HEK293 (cell line): ENCODE measurements at regions not wholly inside any gene's neighbourhood (a gene's known extent, or its start where the extent isn't known, plus 50 kb on each side); places are given as distances from the start of the nearest gene placed in this dataset.

Source experiments
- CTCF ChIA-PET: fragments of 350-600 bp; formaldehyde crosslinking; extraction: SDS; loops from one replicate; lab custom pipeline; 2021; ENCODE audit warnings: antibody characterized with exemption; lab: Yijun Ruan, JAX
- POLR2A ChIA-PET: fragments of 300-600 bp; formaldehyde crosslinking; extraction: SDS; loops from one replicate; lab custom pipeline; 2020; ENCODE audit warnings: antibody characterized with exemption, inconsistent platforms; lab: Yijun Ruan, JAX
- H3K27ac ChIP-seq: fragments of 200-500 bp; sonication (Bioruptor generic); 2 replicates; pipeline ENCODE4 v1.5.1; 2014; ENCODE audit warnings: low read depth, low read length, control low read depth, inconsistent platforms; ENCODE audit errors: extremely low read depth
- H3K36me3 ChIP-seq, 2 experiments: fragments of 200-500 bp in 1 of 2; sonication (Bioruptor generic) in 1 of 2; 1 replicate in 1 of 2; 2 replicates in 1 of 2; pipeline ENCODE4 v1.5.1; 2014 to 2017; ENCODE audit warnings: inconsistent platforms in 2 of 2, low read length in 2 of 2; ENCODE audit not compliant: control insufficient read depth in 2 of 2, insufficient read depth in 1 of 2
- H3K4me1 ChIP-seq: fragments of 200-500 bp; sonication (Bioruptor generic); 2 replicates; pipeline ENCODE4 v1.5.1; 2014; ENCODE audit warnings: mild to moderate bottlenecking, low read length, inconsistent platforms; ENCODE audit not compliant: control insufficient read depth, insufficient read depth
- H3K4me3 ChIP-seq: 2 replicates; pipeline ENCODE4 v1.5.1; 2011; ENCODE audit warnings: low read depth, mild to moderate bottlenecking, control low read depth, low read length, moderate library complexity
- H3K9me3 ChIP-seq: fragments of 200-500 bp; sonication (Bioruptor generic); 2 replicates; pipeline ENCODE4 v1.5.1; 2014; ENCODE audit warnings: low read depth, low read length, inconsistent platforms; ENCODE audit not compliant: control insufficient read depth, insufficient read depth
- GLIS2 ChIP-seq: fragments of 450-650 bp; formaldehyde crosslinking; IDR thresholded peaks from 2 replicates; pipeline ENCODE4 v1.5.1; 2016; ENCODE audit warnings: missing biosample characterization, missing genetic modification characterization
- MZF1 ChIP-seq: fragments of 450-650 bp; formaldehyde crosslinking; IDR thresholded peaks from 2 replicates; pipeline ENCODE4 v1.5.1; 2017; ENCODE audit warnings: missing biosample characterization, missing genetic modification characterization, borderline replicate concordance
- PRDM10 ChIP-seq: fragments of 450-650 bp; formaldehyde crosslinking; IDR thresholded peaks from 2 replicates; pipeline ENCODE4 v1.5.1; 2016; ENCODE audit warnings: missing biosample characterization, missing genetic modification characterization
- WT1 ChIP-seq: fragments of 450-650 bp; formaldehyde crosslinking; IDR thresholded peaks from 2 replicates; pipeline ENCODE4 v1.5.1; 2016; ENCODE audit warnings: missing biosample characterization, missing genetic modification characterization
- ZBTB17 ChIP-seq: fragments of 450-650 bp; formaldehyde crosslinking; IDR thresholded peaks from 2 replicates; pipeline ENCODE4 v1.5.1; 2016; ENCODE audit warnings: missing biosample characterization, missing genetic modification characterization
- ZFP69B ChIP-seq: fragments of 450-650 bp; formaldehyde crosslinking; IDR thresholded peaks from 2 replicates; pipeline ENCODE4 v1.5.1; 2016; ENCODE audit warnings: missing biosample characterization, missing genetic modification characterization
- ZNF18 ChIP-seq: fragments of 450-650 bp; formaldehyde crosslinking; IDR thresholded peaks from 2 replicates; pipeline ENCODE4 v1.5.1; 2016; ENCODE audit warnings: missing biosample characterization, missing genetic modification characterization
- ZNF223 ChIP-seq: fragments of 450-650 bp; formaldehyde crosslinking; IDR thresholded peaks from 2 replicates; pipeline ENCODE4 v1.5.1; 2016; ENCODE audit warnings: missing biosample characterization, missing genetic modification characterization
- ZNF580 ChIP-seq: fragments of 450-650 bp; formaldehyde crosslinking; IDR thresholded peaks from 2 replicates; pipeline ENCODE4 v1.5.1; 2016; ENCODE audit warnings: missing biosample characterization, missing genetic modification characterization
- ZNF777 ChIP-seq: fragments of 450-650 bp; formaldehyde crosslinking; IDR thresholded peaks from 2 replicates; pipeline ENCODE4 v1.5.1; 2017; ENCODE audit warnings: missing biosample characterization, missing genetic modification characterization, borderline replicate concordance
- TF ChIP-seq, protein P1 (sequence below): fragments of 450-650 bp; formaldehyde crosslinking; IDR thresholded peaks from 2 replicates; pipeline ENCODE4 v1.5.1; 2016; ENCODE audit warnings: missing biosample characterization, missing genetic modification characterization
- TF ChIP-seq, protein P2 (sequence below): fragments of 450-650 bp; formaldehyde crosslinking; IDR thresholded peaks from 2 replicates; pipeline ENCODE4 v1.5.1; 2016; ENCODE audit warnings: missing biosample characterization, missing genetic modification characterization, borderline replicate concordance

DNA sequence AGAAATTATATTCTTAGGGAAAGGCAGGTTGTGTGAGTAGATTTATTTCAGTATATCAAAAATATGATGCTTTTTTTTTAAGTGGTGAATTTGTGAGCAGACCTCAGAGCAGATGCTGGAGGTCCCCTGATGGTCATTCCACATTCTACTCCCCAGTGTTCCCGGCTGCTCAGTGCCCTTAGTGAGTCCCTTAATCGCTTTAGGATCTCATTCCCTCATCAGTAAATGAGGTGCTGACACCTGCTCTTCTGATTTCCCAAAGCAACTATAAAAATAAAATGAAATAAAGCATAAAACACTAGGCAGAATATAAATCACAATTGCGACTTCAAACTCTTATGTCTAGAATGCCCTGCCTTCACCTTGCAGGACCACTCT is 216.2 kb upstream of the TNP1 start (continued):
- TF ChIP-seq, protein P1, sequence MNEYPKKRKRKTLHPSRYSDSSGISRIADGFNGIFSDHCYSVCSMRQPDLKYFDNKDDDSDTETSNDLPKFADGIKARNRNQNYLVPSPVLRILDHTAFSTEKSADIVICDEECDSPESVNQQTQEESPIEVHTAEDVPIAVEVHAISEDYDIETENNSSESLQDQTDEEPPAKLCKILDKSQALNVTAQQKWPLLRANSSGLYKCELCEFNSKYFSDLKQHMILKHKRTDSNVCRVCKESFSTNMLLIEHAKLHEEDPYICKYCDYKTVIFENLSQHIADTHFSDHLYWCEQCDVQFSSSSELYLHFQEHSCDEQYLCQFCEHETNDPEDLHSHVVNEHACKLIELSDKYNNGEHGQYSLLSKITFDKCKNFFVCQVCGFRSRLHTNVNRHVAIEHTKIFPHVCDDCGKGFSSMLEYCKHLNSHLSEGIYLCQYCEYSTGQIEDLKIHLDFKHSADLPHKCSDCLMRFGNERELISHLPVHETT (tag by site-specific recombination), result no peak
- no peak for TF ChIP-seq ZNF18
- TF ChIP-seq ZNF777 (tag by site-specific recombination), result no peak
- no peak for TF ChIP-seq MZF1 (tag by site-specific recombination)
- TF ChIP-seq, protein P2, sequence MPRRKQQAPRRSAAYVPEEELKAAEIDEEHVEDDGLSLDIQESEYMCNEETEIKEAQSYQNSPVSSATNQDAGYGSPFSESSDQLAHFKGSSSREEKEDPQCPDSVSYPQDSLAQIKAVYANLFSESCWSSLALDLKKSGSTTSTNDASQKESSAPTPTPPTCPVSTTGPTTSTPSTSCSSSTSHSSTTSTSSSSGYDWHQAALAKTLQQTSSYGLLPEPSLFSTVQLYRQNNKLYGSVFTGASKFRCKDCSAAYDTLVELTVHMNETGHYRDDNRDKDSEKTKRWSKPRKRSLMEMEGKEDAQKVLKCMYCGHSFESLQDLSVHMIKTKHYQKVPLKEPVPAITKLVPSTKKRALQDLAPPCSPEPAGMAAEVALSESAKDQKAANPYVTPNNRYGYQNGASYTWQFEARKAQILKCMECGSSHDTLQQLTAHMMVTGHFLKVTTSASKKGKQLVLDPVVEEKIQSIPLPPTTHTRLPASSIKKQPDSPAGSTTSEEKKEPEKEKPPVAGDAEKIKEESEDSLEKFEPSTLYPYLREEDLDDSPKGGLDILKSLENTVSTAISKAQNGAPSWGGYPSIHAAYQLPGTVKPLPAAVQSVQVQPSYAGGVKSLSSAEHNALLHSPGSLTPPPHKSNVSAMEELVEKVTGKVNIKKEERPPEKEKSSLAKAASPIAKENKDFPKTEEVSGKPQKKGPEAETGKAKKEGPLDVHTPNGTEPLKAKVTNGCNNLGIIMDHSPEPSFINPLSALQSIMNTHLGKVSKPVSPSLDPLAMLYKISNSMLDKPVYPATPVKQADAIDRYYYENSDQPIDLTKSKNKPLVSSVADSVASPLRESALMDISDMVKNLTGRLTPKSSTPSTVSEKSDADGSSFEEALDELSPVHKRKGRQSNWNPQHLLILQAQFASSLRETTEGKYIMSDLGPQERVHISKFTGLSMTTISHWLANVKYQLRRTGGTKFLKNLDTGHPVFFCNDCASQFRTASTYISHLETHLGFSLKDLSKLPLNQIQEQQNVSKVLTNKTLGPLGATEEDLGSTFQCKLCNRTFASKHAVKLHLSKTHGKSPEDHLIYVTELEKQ (tag by site-specific recombination), result no peak
- TF ChIP-seq ZNF223, result no peak
- TF ChIP-seq GLIS2 (tag by site-specific recombination), result no peak
- TF ChIP-seq, all 188 proteins: peak for 0

GRCh38 chr2:217075268-217076057 is 215.6 kb upstream of the TNP1 start:
- Histone ChIP-seq H3K9me3 (no peaks in the 10 kb centered on the region), H3K27ac (no peak overlapping the region), H3K4me3 (no peak overlapping the region), H3K36me3 (no peaks in the 10 kb centered on the region), H3K4me1 (no peaks in the 10 kb centered on the region)
- ChIA-PET POLR2A (no interaction called here), CTCF (no interaction called here)
- TF ChIP-seq ZFP69B (tag by site-specific recombination) (0 out of 2 replicates have a peak, but pooled peaks have one; percentile 22), ZBTB17 (no peak), WT1 (tag by site-specific recombination) (no peak), ZNF580 (tag by site-specific recombination) (no peak), PRDM10 (peak; percentile 54)
